Anterior cingulate cortex (tissue), 58 donors: ENCODE measurements at regions not wholly inside any gene's neighbourhood (a gene's known extent, or its start where the extent isn't known, plus 50 kb on each side); places are given as distances from the start of the nearest gene placed in this dataset.
"Not testable (repeated sequence)": the region's sequence is repeated elsewhere in the genome, so short reads cannot be mapped to it uniquely, and the experiment has no call there.

Source experiments
- DNase-seq, 58 donors: peaks; one replicate each; lab custom pipeline; 2025; lab: John Stamatoyannopoulos, UW

DNA sequence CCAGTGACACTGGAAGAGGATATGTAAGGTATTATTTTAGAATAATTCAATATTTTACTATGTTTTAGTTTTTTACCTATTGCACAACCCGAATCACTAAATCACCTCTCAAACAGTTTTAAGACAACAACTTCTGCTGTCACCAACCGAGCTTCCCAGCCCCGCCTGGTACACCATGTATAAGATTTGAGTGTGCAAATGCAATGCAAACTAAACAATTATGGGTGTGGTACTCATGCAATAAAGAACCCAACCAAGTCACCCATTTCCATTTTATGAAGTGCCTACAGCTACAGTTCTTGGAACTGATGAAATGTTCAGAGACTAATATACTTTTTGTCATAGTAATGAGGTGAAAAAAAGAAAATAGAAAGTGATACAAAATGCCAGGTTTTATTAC, 256.2 kb downstream of the TAFA4 start:
- DNase-seq: no peak

DNA sequence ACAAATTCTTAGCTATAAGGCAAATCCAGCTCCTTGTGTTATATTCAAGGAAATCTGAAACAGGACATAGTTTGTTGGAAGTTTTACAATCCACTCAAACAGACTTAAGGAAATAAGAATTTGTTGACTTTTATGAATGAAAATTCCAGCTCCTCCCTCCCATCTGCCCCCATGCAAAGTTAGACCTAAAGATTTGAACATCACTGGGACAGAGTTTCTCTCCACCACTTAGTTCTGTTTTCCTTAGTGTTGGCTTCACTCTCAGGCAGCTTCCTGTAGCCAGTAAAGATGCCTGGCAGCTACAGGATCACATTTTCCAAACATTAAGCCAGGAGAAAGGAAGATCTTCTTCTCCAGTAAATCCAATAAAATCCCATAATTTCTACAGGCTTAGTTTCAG, 265.0 kb downstream of the TAFA4 start:
- DNase-seq: no peak

DNA sequence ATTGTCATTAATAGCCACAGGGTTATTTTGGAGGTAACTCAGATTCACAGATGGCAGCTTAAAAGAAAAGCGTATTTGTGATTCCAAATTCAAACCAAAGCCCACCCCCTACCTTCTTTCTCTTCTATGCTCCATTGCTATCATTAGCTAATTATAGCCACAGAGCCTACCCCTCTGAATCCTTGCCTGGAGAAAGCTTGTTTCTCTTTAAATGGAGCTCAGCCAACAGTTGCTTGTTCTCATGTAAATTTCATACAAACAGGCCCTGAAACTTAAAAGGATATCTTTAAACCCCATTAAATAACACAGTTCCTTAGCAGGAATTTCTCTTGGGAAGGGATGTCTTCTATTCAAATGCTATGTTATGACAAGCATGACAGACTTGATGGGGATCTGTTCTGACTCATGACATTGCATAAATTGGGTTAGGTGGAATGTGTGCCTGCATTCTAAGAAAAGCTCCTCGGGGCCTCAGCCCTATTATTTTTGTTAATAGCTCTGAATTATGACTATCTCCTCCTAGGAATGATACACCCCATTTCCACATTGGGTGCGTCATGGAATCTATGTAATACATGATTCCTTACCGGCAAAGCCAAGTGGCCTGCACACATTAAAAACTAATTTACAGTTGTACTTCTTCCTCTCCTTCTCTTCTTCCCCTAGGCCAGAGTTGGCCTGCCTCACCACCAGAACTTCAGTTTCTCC, 265.8 kb downstream of the TAFA4 start:
- no peak for DNase-seq

GRCh38 chr3:68664276-68664675, 268.1 kb downstream of the TAFA4 start:
- no peak for DNase-seq

- DNase-seq: peak in 1 of 58 donors; percentile 4
Observed at GRCh38 chr3:68662176-68662575, 270.2 kb downstream of the TAFA4 start.

DNA sequence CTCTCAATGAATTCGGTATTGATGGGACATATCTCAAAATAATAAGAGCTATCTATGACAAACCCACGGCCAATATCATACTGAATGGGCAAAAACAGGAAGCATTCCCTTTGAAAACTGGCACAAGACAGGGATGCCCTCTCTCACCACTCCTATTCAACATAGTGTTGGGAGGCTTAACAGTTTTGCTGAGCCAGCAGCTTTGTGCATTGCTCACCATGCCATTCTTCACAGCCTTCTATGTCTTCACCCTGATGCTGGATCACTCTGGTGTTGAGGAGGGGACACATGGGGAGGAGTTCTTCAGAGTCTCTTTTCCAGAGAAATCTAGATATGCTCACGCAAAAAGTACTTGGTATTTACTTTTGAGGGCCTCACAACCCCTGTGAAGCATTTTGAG, 281.7 kb downstream of the TAFA4 start:
- DNase-seq: not testable (repeated sequence)

- no peak for DNase-seq
Observed at GRCh38 chr3:68648494-68648893, 283.9 kb downstream of the TAFA4 start.

- no peak for DNase-seq
Observed at GRCh38 chr3:68631850-68632545, 300.3 kb downstream of the TAFA4 start.

- no peak for DNase-seq
Observed at GRCh38 chr3:68620211-68620610, 312.1 kb downstream of the TAFA4 start.

DNA sequence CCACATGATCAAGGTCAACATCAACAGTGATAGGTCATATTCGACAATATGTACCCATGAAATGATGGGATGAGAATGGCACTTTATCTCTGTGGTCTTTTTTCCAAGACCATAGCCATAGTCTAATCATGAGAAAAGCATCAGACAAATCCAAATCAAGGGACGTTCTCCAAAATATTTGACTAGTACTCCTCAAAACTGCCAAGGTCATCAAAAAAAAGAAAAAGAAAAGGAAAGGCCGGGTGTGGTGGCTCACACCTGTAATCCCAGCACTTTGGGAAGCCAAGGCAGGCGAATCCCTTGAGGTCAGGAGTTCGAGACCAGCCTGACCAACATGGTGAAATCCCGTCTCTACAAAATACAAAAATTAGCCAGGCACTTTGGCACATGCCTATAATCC, 318.3 kb downstream of the TAFA4 start:
- DNase-seq: no peak

GRCh38 chr3:68571321-68571720, 361.0 kb downstream of the TAFA4 start:
- no peak for DNase-seq

- DNase-seq: no peak
Observed at GRCh38 chr3:68560728-68561127, 371.6 kb downstream of the TAFA4 start.

GRCh38 chr3:68535782-68536181, 396.6 kb downstream of the TAFA4 start:
- DNase-seq: no peak

DNA sequence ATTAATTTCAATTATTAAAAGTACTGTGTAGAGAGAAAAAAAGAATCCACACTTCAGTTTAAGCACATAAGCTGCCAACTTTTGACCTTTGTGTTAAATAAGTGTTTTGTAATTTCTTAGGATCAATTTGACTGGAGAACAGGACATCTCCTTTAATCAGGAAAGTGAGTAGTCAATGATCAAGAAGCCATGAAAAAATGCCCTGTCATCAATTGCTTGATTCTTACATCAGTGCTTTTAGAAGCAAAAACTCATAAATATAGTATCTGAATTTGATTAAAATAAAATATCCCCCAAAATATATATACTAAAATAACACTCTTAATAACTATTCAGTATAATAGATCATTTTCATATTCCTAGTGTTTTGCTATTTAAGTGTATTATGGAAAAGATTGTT, 409.0 kb downstream of the TAFA4 start:
- DNase-seq: no peak

GRCh38 chr3:68515237-68515636, 417.1 kb downstream of the TAFA4 start:
- no peak for DNase-seq

DNA sequence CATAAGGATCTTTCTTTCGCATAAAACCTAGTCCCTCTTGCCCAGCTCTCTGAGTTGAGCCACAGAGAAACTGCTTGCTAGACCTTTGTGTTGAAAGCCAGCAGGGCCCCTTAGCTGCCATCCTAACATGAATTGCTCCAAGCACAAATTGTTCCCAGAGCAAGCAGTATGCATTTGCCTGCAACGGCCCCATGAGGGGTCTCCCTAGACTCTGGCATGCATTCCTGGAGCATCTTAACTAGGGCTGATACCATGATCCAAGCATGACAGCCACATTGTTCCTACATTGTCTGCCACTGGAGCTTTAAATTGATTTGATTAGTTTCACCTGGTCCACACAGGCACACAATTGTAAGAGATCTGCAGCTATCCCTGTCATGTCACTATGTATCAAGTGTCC, 428.1 kb downstream of the TAFA4 start:
- DNase-seq: no peak

GRCh38 chr3:68485845-68486244, 446.5 kb downstream of the TAFA4 start:
- DNase-seq: not testable (repeated sequence)

DNA sequence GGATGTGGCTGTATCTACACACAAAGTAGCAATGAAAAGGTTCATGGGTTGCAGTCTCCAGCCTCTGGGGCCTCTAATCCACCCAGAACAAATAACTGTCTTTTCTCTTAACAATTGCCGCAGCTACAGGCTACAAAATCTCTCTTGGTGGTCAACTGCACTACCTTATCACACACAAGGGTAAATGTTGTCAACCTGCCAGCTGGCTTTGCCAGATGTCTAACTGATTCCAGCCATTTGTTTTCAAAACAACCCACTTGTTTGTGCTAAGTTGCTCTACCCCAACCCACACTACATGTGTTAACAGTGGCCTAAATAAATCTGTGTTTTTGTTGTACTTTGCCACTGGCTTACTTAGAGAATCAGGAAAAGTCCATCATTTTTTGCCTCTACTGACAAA, 447.3 kb downstream of the TAFA4 start:
- DNase-seq: no peak

DNA sequence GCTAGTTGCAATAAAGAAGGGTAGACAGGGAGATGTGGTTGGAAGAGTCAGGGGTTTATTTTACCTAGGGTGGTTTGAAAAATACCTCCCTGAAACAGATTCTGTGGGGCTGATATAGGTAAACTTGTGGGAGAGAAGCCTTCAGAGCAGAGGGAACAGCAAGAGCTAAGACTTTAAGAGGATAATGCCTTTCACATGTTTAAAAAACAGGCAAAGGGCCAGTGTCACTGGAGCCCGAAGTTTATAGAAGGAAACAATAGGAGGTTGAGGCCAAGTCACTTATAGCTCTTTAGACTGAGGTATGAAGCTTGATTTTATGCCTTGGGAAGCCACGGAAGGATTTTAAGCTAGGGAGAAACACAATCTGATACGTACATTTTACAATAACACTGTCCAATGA, 448.7 kb downstream of the TAFA4 start:
- no peak for DNase-seq

GRCh38 chr3:68483041-68483440, 449.3 kb downstream of the TAFA4 start:
- DNase-seq: no peak

- DNase-seq: no peak
Observed at GRCh38 chr3:68482565-68482964, 449.8 kb downstream of the TAFA4 start.

DNA sequence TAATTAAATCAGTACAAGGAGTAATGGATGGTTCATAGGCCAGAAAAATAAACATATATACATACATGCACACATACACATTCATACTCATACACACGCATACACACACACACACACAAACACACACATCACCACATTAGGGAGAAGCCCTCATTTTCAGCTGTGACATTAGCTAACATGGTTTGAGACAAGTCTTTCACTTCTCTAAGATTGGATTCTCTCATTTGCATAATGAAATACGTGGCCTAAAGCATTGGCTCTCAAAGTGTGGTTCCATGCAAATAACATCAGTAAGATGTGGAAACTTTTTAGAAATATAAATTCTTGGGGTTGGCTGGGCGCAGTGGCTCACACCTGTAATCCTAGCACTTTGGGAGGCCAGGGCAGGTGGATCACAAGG, 452.6 kb downstream of the TAFA4 start:
- DNase-seq: no peak
